IMR-90 (cell line): ENCODE measurements at regions not wholly inside any gene's neighbourhood (a gene's known extent, or its start where the extent isn't known, plus 50 kb on each side); places are given as distances from the start of the nearest gene placed in this dataset.

Experiments used
- ATAC-seq: fragments of 200-7000 bp; cut with Tn5 transposase; 2 replicates; pipeline ENCODE4 v1.9.1; 2020; ENCODE audit warnings: low read depth, mild to moderate bottlenecking, moderate library complexity
- BruUV-seq: library from RNA; stranded (reverse); fragments of 400-500 nt; replicated peaks from 2 replicates; lab custom pipeline; 2021; lab: Mats Ljungman, UMichigan
- CTCF ChIA-PET: fragments of 300-600 bp; formaldehyde crosslinking; extraction: SDS; loops from one replicate; lab custom pipeline; 2021; ENCODE audit warnings: antibody characterized with exemption; lab: Yijun Ruan, JAX
- POLR2A ChIA-PET: fragments of 300-600 bp; sonication (Branson Sonifier 250); formaldehyde crosslinking; loops from one replicate; lab custom pipeline; 2022; ENCODE audit warnings: antibody characterized with exemption; ENCODE audit not compliant: unreplicated experiment; lab: Charles Lee
- DNase-seq: peaks from one replicate; pipeline ENCODE4 v3.0.0; 2013
- H2AFZ ChIP-seq: replicated peaks from 2 replicates; pipeline ENCODE3; 2013; ENCODE audit warnings: low read length, mild to moderate bottlenecking; ENCODE audit not compliant: poor library complexity
- H2AK5ac ChIP-seq: 2 replicates; pipeline ENCODE4 v1.6.1; 2013; ENCODE audit warnings: low read depth, low read length, inconsistent platforms
- H2AK9ac ChIP-seq: replicated peaks from 2 replicates; pipeline ENCODE3; 2013; ENCODE audit warnings: mild to moderate bottlenecking, low read depth, low read length, moderate library complexity; ENCODE audit not compliant: poor library complexity
- H2BK120ac ChIP-seq: 2 replicates; pipeline ENCODE4 v1.6.1; 2013; ENCODE audit warnings: low read depth, low read length, inconsistent platforms
- H2BK15ac ChIP-seq: 3 replicates; pipeline ENCODE4 v1.6.1; 2013; ENCODE audit warnings: low read depth, low read length, inconsistent platforms
- H2BK20ac ChIP-seq: 2 replicates; pipeline ENCODE4 v1.6.1; 2013; ENCODE audit warnings: low read depth, mild to moderate bottlenecking, inconsistent platforms, low read length, moderate library complexity
- H2BK5ac ChIP-seq: 2 replicates; pipeline ENCODE4 v1.6.1; 2013; ENCODE audit warnings: mild to moderate bottlenecking, low read depth, low read length, inconsistent platforms; ENCODE audit not compliant: poor library complexity, severe bottlenecking
- H3K14ac ChIP-seq: replicated peaks from 2 replicates; pipeline ENCODE4 v1.6.1; 2013; ENCODE audit warnings: low read depth, low read length, inconsistent platforms
- H3K18ac ChIP-seq: 2 replicates; pipeline ENCODE4 v1.6.1; 2013; ENCODE audit warnings: low read depth, low read length, control low read depth
- H3K23ac ChIP-seq: 2 replicates; pipeline ENCODE4 v1.6.1; 2013; ENCODE audit warnings: low read depth, low read length, inconsistent platforms
- H3K27ac ChIP-seq: 2 replicates; pipeline ENCODE4 v1.5.1; 2013; ENCODE audit warnings: mild to moderate bottlenecking, control low read depth, low read length; ENCODE audit not compliant: insufficient read depth
- H3K27me3 ChIP-seq: 2 replicates; pipeline ENCODE4 v1.6.1; 2013; ENCODE audit warnings: low read length; ENCODE audit not compliant: control insufficient read depth, insufficient read depth
- H3K36me3 ChIP-seq: 2 replicates; pipeline ENCODE4 v1.6.1; 2013; ENCODE audit warnings: low read length, mixed read lengths; ENCODE audit not compliant: control insufficient read depth, insufficient read depth
- H3K4ac ChIP-seq: 2 replicates; pipeline ENCODE4 v1.6.1; 2013; ENCODE audit warnings: low read depth, low read length, inconsistent platforms
- H3K4me1 ChIP-seq: 2 replicates; pipeline ENCODE4 v1.6.1; 2013; ENCODE audit warnings: low read length, mixed read lengths; ENCODE audit not compliant: control insufficient read depth, insufficient read depth
- H3K4me2 ChIP-seq: 2 replicates; pipeline ENCODE4 v1.6.1; 2013; ENCODE audit warnings: low read depth, mild to moderate bottlenecking, control low read depth, low read length, moderate library complexity
- H3K4me3 ChIP-seq: 2 replicates; pipeline ENCODE4 v1.5.1; 2013; ENCODE audit warnings: low read depth, mild to moderate bottlenecking, control low read depth, low read length, moderate library complexity; ENCODE audit not compliant: insufficient read depth
- H3K56ac ChIP-seq: 2 replicates; pipeline ENCODE4 v1.6.1; 2013; ENCODE audit warnings: low read length, inconsistent platforms; ENCODE audit not compliant: insufficient read depth; ENCODE audit errors: extremely low read depth
- H3K79me1 ChIP-seq, 2 experiments: 2 replicates each; pipeline ENCODE4 v1.6.1; 2013; ENCODE audit warnings: low read length in 2 of 2, inconsistent platforms in 1 of 2, low read depth in 1 of 2
- H3K9ac ChIP-seq: 2 replicates; pipeline ENCODE4 v1.6.1; 2013; ENCODE audit warnings: low read depth, low read length, control low read depth
- H3K9me1 ChIP-seq: 2 replicates; pipeline ENCODE4 v1.6.1; 2013; ENCODE audit warnings: low read length, inconsistent platforms; ENCODE audit not compliant: insufficient read depth
- H3K9me3 ChIP-seq: 2 replicates; pipeline ENCODE4 v1.6.1; 2013; ENCODE audit warnings: low read length; ENCODE audit not compliant: control insufficient read depth, insufficient read depth
- H4K20me1 ChIP-seq: 2 replicates; pipeline ENCODE4 v1.6.1; 2013; ENCODE audit warnings: low read length, inconsistent platforms; ENCODE audit not compliant: insufficient read depth
- H4K5ac ChIP-seq: 2 replicates; pipeline ENCODE4 v1.6.1; 2013; ENCODE audit warnings: mild to moderate bottlenecking, low read depth, low read length, control low read depth
- H4K8ac ChIP-seq, 2 experiments: 2 replicates each; pipeline ENCODE4 v1.6.1; 2013; ENCODE audit warnings: low read depth in 2 of 2, low read length in 2 of 2, control low read depth in 1 of 2, inconsistent platforms in 1 of 2
- H4K91ac ChIP-seq: 2 replicates; pipeline ENCODE4 v1.6.1; 2013; ENCODE audit warnings: low read depth, low read length, inconsistent platforms; ENCODE audit not compliant: insufficient read depth
- BHLHE40 ChIP-seq: fragments of 150-350 bp; IDR thresholded peaks from 2 replicates; pipeline ENCODE4 v1.6.1; 2016; ENCODE audit warnings: mild to moderate bottlenecking, low read depth, low read length
- CEBPB ChIP-seq: IDR thresholded peaks from 2 replicates; pipeline ENCODE4 v1.6.1; 2012; ENCODE audit warnings: low read depth, low read length, improper control_type of control experiment
- CHD1 ChIP-seq: IDR thresholded peaks from 2 replicates; pipeline ENCODE4 v1.6.1; 2012; ENCODE audit warnings: low read depth, low read length, improper control_type of control experiment
- FOS ChIP-seq: fragments of 150-350 bp; IDR thresholded peaks from 2 replicates; pipeline ENCODE4 v1.6.1; 2016; ENCODE audit warnings: low read depth, low read length
- MAFK ChIP-seq: IDR thresholded peaks from 2 replicates; pipeline ENCODE4 v1.6.1; 2012; ENCODE audit warnings: low read depth, low read length, improper control_type of control experiment
- MAZ ChIP-seq: IDR thresholded peaks from 2 replicates; pipeline ENCODE4 v1.6.1; 2012; ENCODE audit warnings: low read depth, mild to moderate bottlenecking, low read length, improper control_type of control experiment, moderate library complexity, borderline replicate concordance
- MXI1 ChIP-seq: IDR thresholded peaks from 2 replicates; pipeline ENCODE4 v1.6.1; 2012; ENCODE audit warnings: low read depth, mild to moderate bottlenecking, low read length, moderate library complexity, borderline replicate concordance
- NFE2L2 ChIP-seq: fragments of 150-350 bp; IDR thresholded peaks from 2 replicates; pipeline ENCODE4 v1.6.1; 2016; ENCODE audit warnings: low read depth, mild to moderate bottlenecking, low read length
- POLR2A ChIP-seq: IDR thresholded peaks from 2 replicates; pipeline ENCODE4 v1.6.1; 2012; ENCODE audit warnings: mild to moderate bottlenecking, low read depth, low read length
- RAD21 ChIP-seq: IDR thresholded peaks from 2 replicates; pipeline ENCODE4 v1.6.1; 2012; ENCODE audit warnings: low read length, improper control_type of control experiment
- RCOR1 ChIP-seq: IDR thresholded peaks from 2 replicates; pipeline ENCODE4 v1.6.1; 2012; ENCODE audit warnings: mild to moderate bottlenecking, low read length, improper control_type of control experiment; ENCODE audit not compliant: insufficient replicate concordance
- RFX5 ChIP-seq: IDR thresholded peaks from 2 replicates; pipeline ENCODE4 v1.8.0; 2012; ENCODE audit warnings: low read depth, mild to moderate bottlenecking, low read length, moderate library complexity
- SMC3 ChIP-seq: fragments of 150-350 bp; IDR thresholded peaks from 2 replicates; pipeline ENCODE4 v1.6.1; 2016; ENCODE audit warnings: low read depth, mild to moderate bottlenecking, antibody characterized with exemption, low read length, moderate library complexity
- WGBS, 2 experiments: methylation state at CpG; one replicate each; pipeline versions ENCODE4 v1.1.5 to v1.1.7; 2013; ENCODE audit warnings: missing lambda C conversion rate in 2 of 2; ENCODE audit not compliant: insufficient read length in 1 of 2; ENCODE audit errors: extremely low coverage in 2 of 2; 5-methylcytosine and 5-hydroxymethylcytosine counted together
- dilution Hi-C: fragments of 300-500 bp; cut with HindIII; formaldehyde crosslinking; loops from one replicate; pipeline ENCODE4 v1.14.3; 2018; ENCODE audit warnings: low sequenced_read_pairs; ENCODE audit not compliant: unreplicated experiment
- in situ Hi-C: fragments of 300-500 bp; cut with MboI; formaldehyde crosslinking; loops from 3 replicates; pipeline ENCODE4 v1.14.3; 2019; ENCODE audit warnings: low sequenced_read_pairs, inconsistent platforms, mixed read lengths
- intact Hi-C: fragments of 100-400 bp; cut with micrococcal nuclease; formaldehyde crosslinking; loops from 2 replicates; pipeline ENCODE4 v1.10.0; 2022
- TF ChIP-seq, protein P1 (sequence below): conservative IDR thresholded peaks from 2 replicates; pipeline ENCODE4 v1.5.1; 2012; ENCODE audit warnings: mild to moderate bottlenecking, low read depth, low read length, improper control_type of control experiment
- TF ChIP-seq, protein P2 (sequence below): fragments of 150-350 bp; IDR thresholded peaks from 2 replicates; pipeline ENCODE4 v1.6.1; 2017; ENCODE audit warnings: mild to moderate bottlenecking, antibody characterized with exemption, low read length, low read depth
- TF ChIP-seq, protein P3 (sequence below): fragments of 150-350 bp; IDR thresholded peaks from 2 replicates; pipeline ENCODE4 v1.6.1; 2016; ENCODE audit warnings: low read depth, mild to moderate bottlenecking, low read length, moderate library complexity, borderline replicate concordance

DNA sequence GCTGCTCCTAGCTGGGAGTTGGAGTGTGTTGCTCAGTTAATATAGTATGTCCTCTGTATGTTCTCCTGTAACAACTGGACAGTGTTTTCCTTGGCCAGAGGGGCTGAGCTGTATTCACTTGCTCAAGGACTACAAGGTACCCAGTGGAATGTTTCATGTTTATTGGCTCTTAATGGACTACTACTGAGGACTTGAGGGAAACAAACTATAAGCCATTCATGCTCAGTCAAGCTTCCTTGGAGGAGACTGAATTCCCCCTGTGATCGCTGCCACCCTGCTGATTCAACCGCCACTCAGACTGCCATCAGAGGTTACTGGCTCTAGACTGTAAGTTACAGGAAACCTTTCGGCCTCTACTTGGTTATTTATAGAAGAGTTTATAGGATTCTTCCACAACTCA, 166.6 kb downstream of the ZC3H11B start:
- no peaks in the 10 kb centered on the region for H3K79me1 ChIP-seq
- TF ChIP-seq RAD21 (no peak), BHLHE40 (no peak), MAZ (no peak), RFX5 (no peak), POLR2A (no peak), MAFK (no peak), FOS (no peak), CEBPB (no peak), MXI1 (no peak), SMC3 (no peak), CHD1 (no peak), RCOR1 (no peak), NFE2L2 (no peak)
- TF ChIP-seq, protein P1, sequence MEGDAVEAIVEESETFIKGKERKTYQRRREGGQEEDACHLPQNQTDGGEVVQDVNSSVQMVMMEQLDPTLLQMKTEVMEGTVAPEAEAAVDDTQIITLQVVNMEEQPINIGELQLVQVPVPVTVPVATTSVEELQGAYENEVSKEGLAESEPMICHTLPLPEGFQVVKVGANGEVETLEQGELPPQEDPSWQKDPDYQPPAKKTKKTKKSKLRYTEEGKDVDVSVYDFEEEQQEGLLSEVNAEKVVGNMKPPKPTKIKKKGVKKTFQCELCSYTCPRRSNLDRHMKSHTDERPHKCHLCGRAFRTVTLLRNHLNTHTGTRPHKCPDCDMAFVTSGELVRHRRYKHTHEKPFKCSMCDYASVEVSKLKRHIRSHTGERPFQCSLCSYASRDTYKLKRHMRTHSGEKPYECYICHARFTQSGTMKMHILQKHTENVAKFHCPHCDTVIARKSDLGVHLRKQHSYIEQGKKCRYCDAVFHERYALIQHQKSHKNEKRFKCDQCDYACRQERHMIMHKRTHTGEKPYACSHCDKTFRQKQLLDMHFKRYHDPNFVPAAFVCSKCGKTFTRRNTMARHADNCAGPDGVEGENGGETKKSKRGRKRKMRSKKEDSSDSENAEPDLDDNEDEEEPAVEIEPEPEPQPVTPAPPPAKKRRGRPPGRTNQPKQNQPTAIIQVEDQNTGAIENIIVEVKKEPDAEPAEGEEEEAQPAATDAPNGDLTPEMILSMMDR = no peak
- TF ChIP-seq, protein P2, sequence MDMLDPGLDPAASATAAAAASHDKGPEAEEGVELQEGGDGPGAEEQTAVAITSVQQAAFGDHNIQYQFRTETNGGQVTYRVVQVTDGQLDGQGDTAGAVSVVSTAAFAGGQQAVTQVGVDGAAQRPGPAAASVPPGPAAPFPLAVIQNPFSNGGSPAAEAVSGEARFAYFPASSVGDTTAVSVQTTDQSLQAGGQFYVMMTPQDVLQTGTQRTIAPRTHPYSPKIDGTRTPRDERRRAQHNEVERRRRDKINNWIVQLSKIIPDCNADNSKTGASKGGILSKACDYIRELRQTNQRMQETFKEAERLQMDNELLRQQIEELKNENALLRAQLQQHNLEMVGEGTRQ = no peak
- TF ChIP-seq, protein P3, sequence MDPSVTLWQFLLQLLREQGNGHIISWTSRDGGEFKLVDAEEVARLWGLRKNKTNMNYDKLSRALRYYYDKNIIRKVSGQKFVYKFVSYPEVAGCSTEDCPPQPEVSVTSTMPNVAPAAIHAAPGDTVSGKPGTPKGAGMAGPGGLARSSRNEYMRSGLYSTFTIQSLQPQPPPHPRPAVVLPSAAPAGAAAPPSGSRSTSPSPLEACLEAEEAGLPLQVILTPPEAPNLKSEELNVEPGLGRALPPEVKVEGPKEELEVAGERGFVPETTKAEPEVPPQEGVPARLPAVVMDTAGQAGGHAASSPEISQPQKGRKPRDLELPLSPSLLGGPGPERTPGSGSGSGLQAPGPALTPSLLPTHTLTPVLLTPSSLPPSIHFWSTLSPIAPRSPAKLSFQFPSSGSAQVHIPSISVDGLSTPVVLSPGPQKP = no peak
- H3K14ac ChIP-seq = no peak overlapping the region
- H3K27me3 ChIP-seq = no peaks in the 10 kb centered on the region
- no TSS peak for BruUV-seq
- no peak overlapping the region for H3K56ac ChIP-seq
- no peak overlapping the region for H3K18ac ChIP-seq
- H2AK5ac ChIP-seq = no peak overlapping the region
- H3K27ac ChIP-seq = no peak overlapping the region
- no peak overlapping the region for H4K5ac ChIP-seq
- ATAC-seq (no peak), DNase-seq (no peak)
- no peak overlapping the region for H2BK120ac ChIP-seq
- WGBS, 2 experiments = no CpG with 5 or more reads among the region's 3 CpGs
- no peaks in the 10 kb centered on the region for H3K9me1 ChIP-seq
- in situ Hi-C loops (no loop called here), dilution Hi-C loops (no loop called here), intact Hi-C loops (no loop called here)
- no peak overlapping the region for H4K91ac ChIP-seq
- no peak overlapping the region for H2AK9ac ChIP-seq
- H2BK20ac ChIP-seq = no peak overlapping the region
- H2BK15ac ChIP-seq = no peak overlapping the region
- H3K4me2 ChIP-seq = no peak overlapping the region
- H3K9me3 ChIP-seq = no peaks in the 10 kb centered on the region
- no peak overlapping the region for H2AFZ ChIP-seq
- no peak overlapping the region for H4K8ac ChIP-seq
- H3K4ac ChIP-seq = no peak overlapping the region
- no peak overlapping the region for H3K23ac ChIP-seq
- H3K4me3 ChIP-seq = no peak overlapping the region
- H2BK5ac ChIP-seq = no peak overlapping the region
- no peaks in the 10 kb centered on the region for H4K20me1 ChIP-seq
- POLR2A ChIA-PET = no interaction called here
- no peaks in the 10 kb centered on the region for H3K4me1 ChIP-seq
- no peak overlapping the region for H3K9ac ChIP-seq
- no peaks in the 10 kb centered on the region for H3K36me3 ChIP-seq
- CTCF ChIA-PET = interaction anchor here (0.8 kb wide), 1 partner anchor 18 kb away, joined by 3 read pairs; no protein-coding TSS in a partner anchor
